ENCODE measurements at regions not wholly inside any gene's neighbourhood (a gene's known extent, or its start where the extent isn't known, plus 50 kb on each side); places are given as distances from the start of the nearest gene placed in this dataset.
A peak's percentile ranks its signal among the peaks of the same experiment; 100 is the strongest.

GRCh38 chr7:81608748-81609382, 161.0 kb downstream of the HGF start:
- intact Hi-C loops (cut with DNase I): no loop called here
- no peak for DNase-seq (ENCODE audit: low spot score)
- ATAC-seq: no peak

- intact Hi-C loops (cut with DNase I): no loop called here
- no peak for ATAC-seq
Observed at GRCh38 chr7:81607987-81608386, 161.9 kb downstream of the HGF start.

GRCh38 chr7:81606078-81606863, 163.6 kb downstream of the HGF start:
- intact Hi-C loops (cut with DNase I): no loop called here
- ATAC-seq: no peak
- DNase-seq (ENCODE audit: low spot score): no peak

More at GRCh38 chr7:81607987-81608386, 161.9 kb downstream of the HGF start:
- no peak for DNase-seq (ENCODE audit: low spot score)

GRCh38 chr7:81605493-81605892, 164.4 kb downstream of the HGF start:
- no peak for ATAC-seq
- DNase-seq (ENCODE audit: low spot score): no peak
- intact Hi-C loops (cut with DNase I): no loop called here

GRCh38 chr7:81604808-81605174, 165.1 kb downstream of the HGF start:
- no peak for ATAC-seq
- intact Hi-C loops (cut with DNase I): no loop called here
- no peak for DNase-seq (ENCODE audit: low spot score)

GRCh38 chr7:81604075-81604807, 165.6 kb downstream of the HGF start:
- ATAC-seq (no peak), DNase-seq (ENCODE audit: low spot score) (no peak)
- intact Hi-C loops (cut with DNase I): no loop called here

- DNase-seq (ENCODE audit: low spot score): no peak
- ATAC-seq: no peak
- intact Hi-C loops (cut with DNase I): no loop called here
Observed at GRCh38 chr7:81600608-81601007, 169.2 kb downstream of the HGF start.

GRCh38 chr7:81598951-81599350, 170.9 kb downstream of the HGF start:
- intact Hi-C loops (cut with DNase I): no loop called here
- DNase-seq (ENCODE audit: low spot score): no peak
- ATAC-seq: no peak

GRCh38 chr7:81594767-81595166, 175.1 kb downstream of the HGF start:
- intact Hi-C loops (cut with DNase I): no loop called here
- DNase-seq (ENCODE audit: low spot score) (peak; percentile 60), ATAC-seq (peak; percentile 74)

- ATAC-seq: no peak
- DNase-seq (ENCODE audit: low spot score): no peak
- intact Hi-C loops (cut with DNase I): no loop called here
Observed at GRCh38 chr7:81590131-81590530, 179.7 kb downstream of the HGF start.

GRCh38 chr7:81584667-81585066, 185.2 kb downstream of the HGF start:
- DNase-seq (ENCODE audit: low spot score) (no peak), ATAC-seq (no peak)
- intact Hi-C loops (cut with DNase I): no loop called here

GRCh38 chr7:81583882-81584533, 185.8 kb downstream of the HGF start:
- ATAC-seq (peak; percentile 67), DNase-seq (ENCODE audit: low spot score) (no peak)
- intact Hi-C loops (cut with DNase I): no loop called here

- intact Hi-C loops (cut with DNase I): no loop called here
- DNase-seq (ENCODE audit: low spot score) (no peak), ATAC-seq (no peak)
Observed at GRCh38 chr7:81583090-81583489, 186.8 kb downstream of the HGF start.

- ATAC-seq (no peak), DNase-seq (ENCODE audit: low spot score) (no peak)
- intact Hi-C loops (cut with DNase I): no loop called here
Observed at GRCh38 chr7:81577642-81578340, 192.1 kb downstream of the HGF start.

GRCh38 chr7:81574723-81575326, 195.0 kb downstream of the HGF start:
- intact Hi-C loops (cut with DNase I): no loop called here
- ATAC-seq (no peak), DNase-seq (ENCODE audit: low spot score) (no peak)

- no peak for DNase-seq (ENCODE audit: low spot score)
- intact Hi-C loops (cut with DNase I): no loop called here
- no peak for ATAC-seq
Observed at GRCh38 chr7:81573932-81574331, 195.9 kb downstream of the HGF start.

GRCh38 chr7:81573128-81573527, 196.7 kb downstream of the HGF start:
- intact Hi-C loops (cut with DNase I): no loop called here
- DNase-seq (ENCODE audit: low spot score) (no peak), ATAC-seq (no peak)

- intact Hi-C loops (cut with DNase I): no loop called here
- ATAC-seq (peak; percentile 50), DNase-seq (ENCODE audit: low spot score) (no peak)
Observed at GRCh38 chr7:81562581-81562980, 207.3 kb downstream of the HGF start.

GRCh38 chr7:81560708-81561107, 209.1 kb downstream of the HGF start:
- intact Hi-C loops (cut with DNase I): no loop called here
- no peak for ATAC-seq
- no peak for DNase-seq (ENCODE audit: low spot score)

All from sciatic nerve (tissue), 2 donors.